GM19238 (cell line): ENCODE measurements at regions not wholly inside any gene's neighbourhood (a gene's known extent, or its start where the extent isn't known, plus 50 kb on each side); places are given as distances from the start of the nearest gene placed in this dataset.
"Not testable (repeated sequence)": the region's sequence is repeated elsewhere in the genome, so short reads cannot be mapped to it uniquely, and the experiment has no call there.

ENCODE experiments used
- DNase-seq: peaks from one replicate; pipeline ENCODE4 v3.0.0; 2011; ENCODE audit warnings: low spot score; ENCODE audit not compliant: insufficient read length

GRCh38 chr4:128535510-128535909, 247.9 kb upstream of the PGRMC2 start:
- not testable (repeated sequence) for DNase-seq

GRCh38 chr4:128528793-128529553, 241.4 kb upstream of the PGRMC2 start:
- no peak for DNase-seq

GRCh38 chr4:128527946-128528576, 240.4 kb upstream of the PGRMC2 start:
- no peak for DNase-seq

GRCh38 chr4:128527351-128527750, 239.7 kb upstream of the PGRMC2 start:
- no peak for DNase-seq

- DNase-seq: no peak
Observed at GRCh38 chr4:128525992-128526630, 238.5 kb upstream of the PGRMC2 start.

GRCh38 chr4:128525387-128525786, 237.8 kb upstream of the PGRMC2 start:
- DNase-seq: no peak

GRCh38 chr4:128524311-128524710, 236.7 kb upstream of the PGRMC2 start:
- no peak for DNase-seq

GRCh38 chr4:128521648-128522111, 234.1 kb upstream of the PGRMC2 start:
- no peak for DNase-seq

- DNase-seq: no peak
Observed at GRCh38 chr4:128521156-128521555, 233.5 kb upstream of the PGRMC2 start.

GRCh38 chr4:128519163-128519830, 231.7 kb upstream of the PGRMC2 start:
- DNase-seq: no peak

GRCh38 chr4:128517739-128518510, 230.3 kb upstream of the PGRMC2 start:
- peak; percentile 53 for DNase-seq

GRCh38 chr4:128517096-128517738, 229.6 kb upstream of the PGRMC2 start:
- no peak for DNase-seq

- no peak for DNase-seq
Observed at GRCh38 chr4:128516301-128516969, 228.8 kb upstream of the PGRMC2 start.

GRCh38 chr4:128513664-128514484, 226.3 kb upstream of the PGRMC2 start:
- DNase-seq: no peak

- no peak for DNase-seq
Observed at GRCh38 chr4:128512767-128513322, 225.2 kb upstream of the PGRMC2 start.

GRCh38 chr4:128512161-128512560, 224.5 kb upstream of the PGRMC2 start:
- no peak for DNase-seq

GRCh38 chr4:128510850-128511249, 223.2 kb upstream of the PGRMC2 start:
- no peak for DNase-seq

GRCh38 chr4:128502818-128503527, 215.4 kb upstream of the PGRMC2 start:
- DNase-seq: no peak
